GM12892 (cell line): ENCODE measurements at regions not wholly inside any gene's neighbourhood (a gene's known extent, or its start where the extent isn't known, plus 50 kb on each side); places are given as distances from the start of the nearest gene placed in this dataset.
"Not testable (repeated sequence)": the region's sequence is repeated elsewhere in the genome, so short reads cannot be mapped to it uniquely, and the experiment has no call there.

Experiments used
- POLR2A ChIP-seq: IDR thresholded peaks from 2 replicates; pipeline ENCODE4 v1.6.1; 2011; ENCODE audit warnings: low read depth, low read length, control low read depth
- POLR2AphosphoS5 ChIP-seq: IDR thresholded peaks from 2 replicates; pipeline ENCODE4 v1.6.1; 2011; ENCODE audit warnings: low read depth, low read length, control low read depth
- TAF1 ChIP-seq: IDR thresholded peaks from 2 replicates; pipeline ENCODE4 v1.6.1; 2011; ENCODE audit warnings: low read depth, mild to moderate bottlenecking, control low read depth, low read length, borderline replicate concordance

- not testable (repeated sequence) for TF ChIP-seq POLR2A, POLR2AphosphoS5, TAF1
Observed at GRCh38 chr17:64798489-64798790, 120.8 kb downstream of the LRRC37A3 start.
